ENCODE measurements at regions not wholly inside any gene's neighbourhood (a gene's known extent, or its start where the extent isn't known, plus 50 kb on each side); places are given as distances from the start of the nearest gene placed in this dataset.
"Not testable (repeated sequence)": the region's sequence is repeated elsewhere in the genome, so short reads cannot be mapped to it uniquely, and the experiment has no call there.

GRCh38 chr2:199216253-199216652 lies 241.5 kb downstream of the SATB2 start:
- DNase-seq = no peak

GRCh38 chr2:199207011-199207410 lies 250.7 kb downstream of the SATB2 start:
- DNase-seq = no peak

- DNase-seq = no peak
Observed at GRCh38 chr2:199206536-199206935, 251.2 kb downstream of the SATB2 start.

DNA sequence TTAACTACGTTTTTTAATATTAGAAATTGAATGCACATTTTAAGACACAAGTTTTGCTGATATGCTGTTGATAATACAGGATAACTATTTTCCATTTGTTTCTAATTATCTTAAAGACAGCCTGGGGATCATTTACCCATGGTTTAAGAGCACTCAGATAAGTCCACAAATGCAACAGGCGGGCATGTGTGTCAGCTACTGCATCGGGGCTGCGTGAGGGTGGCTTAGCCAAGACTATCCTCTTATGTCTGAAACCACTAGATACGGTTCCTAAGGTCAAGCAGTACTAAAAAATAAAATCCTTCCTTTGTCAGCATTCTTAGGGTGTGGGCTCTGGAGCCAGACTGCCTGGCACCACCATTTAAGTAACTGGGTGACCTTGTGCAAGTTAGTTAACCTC lies 254.8 kb downstream of the SATB2 start:
- DNase-seq = no peak

DNA sequence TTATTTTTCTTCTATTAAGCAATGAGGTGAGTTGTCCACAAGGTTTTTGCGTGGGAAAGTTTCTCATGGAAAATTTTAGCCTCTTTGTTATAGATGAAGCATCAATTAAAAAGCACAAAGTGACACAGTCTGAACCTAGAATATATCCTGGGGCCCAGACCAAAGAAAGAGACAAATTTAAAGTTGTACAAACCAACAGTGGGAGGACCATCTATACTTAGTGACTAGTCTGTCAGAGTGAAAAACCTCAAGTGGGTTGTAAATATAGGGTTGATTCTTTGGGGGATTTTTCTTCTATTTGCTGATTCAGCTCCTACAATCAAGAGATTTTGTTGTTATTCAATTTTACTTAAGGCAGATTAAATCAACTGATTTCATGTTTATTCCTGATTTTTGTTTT lies 256.2 kb downstream of the SATB2 start:
- no peak for DNase-seq

GRCh38 chr2:199199797-199200196 lies 257.9 kb downstream of the SATB2 start:
- no peak for DNase-seq

DNA sequence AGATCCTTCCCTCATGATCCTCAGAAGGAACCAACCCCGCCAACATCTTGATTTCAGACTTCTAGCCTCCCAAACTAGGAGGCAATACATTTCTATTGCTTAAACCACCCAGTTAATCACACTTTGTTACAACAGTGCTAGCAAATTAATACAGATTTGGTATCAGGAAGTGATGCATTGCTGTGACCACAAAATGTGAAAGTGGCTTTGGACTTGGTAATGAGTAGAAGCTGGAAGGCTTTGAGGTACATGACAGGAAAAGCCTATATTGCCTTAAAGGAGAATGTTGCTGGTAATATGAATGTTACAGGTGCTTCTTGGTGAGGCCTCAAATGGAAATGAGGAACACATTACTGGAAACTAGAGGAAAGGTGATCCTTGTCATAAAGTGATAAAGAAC lies 260.3 kb downstream of the SATB2 start:
- DNase-seq = no peak

GRCh38 chr2:199196686-199197085 lies 261.1 kb downstream of the SATB2 start:
- no peak for DNase-seq

- DNase-seq = no peak
Observed at GRCh38 chr2:199195927-199196502, 261.7 kb downstream of the SATB2 start.

DNA sequence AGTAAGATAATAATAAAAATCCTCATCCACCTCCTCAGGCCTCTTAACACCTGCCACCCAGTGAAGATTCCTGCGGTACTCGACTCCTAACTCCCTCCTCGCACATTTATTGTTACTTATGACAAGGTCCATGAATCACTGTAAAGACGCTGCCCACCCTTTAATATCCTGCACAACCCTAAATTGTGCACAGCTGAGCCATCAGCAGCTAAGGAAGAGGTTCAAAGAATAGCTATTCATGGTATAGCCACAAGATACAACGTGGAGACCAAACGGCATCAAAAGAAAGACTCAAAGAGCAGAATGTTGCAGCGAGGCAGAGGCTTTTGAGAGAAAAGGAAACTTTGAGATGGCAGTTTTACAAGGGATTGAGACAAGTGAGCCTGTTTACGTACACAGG lies 266.3 kb downstream of the SATB2 start:
- no peak for DNase-seq

GRCh38 chr2:199189229-199189628 lies 268.5 kb downstream of the SATB2 start:
- DNase-seq = no peak

GRCh38 chr2:199186301-199186751 lies 271.4 kb downstream of the SATB2 start:
- DNase-seq = no peak

- not testable (repeated sequence) for DNase-seq
Observed at GRCh38 chr2:199185174-199185573, 272.6 kb downstream of the SATB2 start.

- no peak for DNase-seq
Observed at GRCh38 chr2:199163613-199164458, 293.9 kb downstream of the SATB2 start.

GRCh38 chr2:199160677-199161465 lies 296.9 kb downstream of the SATB2 start:
- no peak for DNase-seq

DNA sequence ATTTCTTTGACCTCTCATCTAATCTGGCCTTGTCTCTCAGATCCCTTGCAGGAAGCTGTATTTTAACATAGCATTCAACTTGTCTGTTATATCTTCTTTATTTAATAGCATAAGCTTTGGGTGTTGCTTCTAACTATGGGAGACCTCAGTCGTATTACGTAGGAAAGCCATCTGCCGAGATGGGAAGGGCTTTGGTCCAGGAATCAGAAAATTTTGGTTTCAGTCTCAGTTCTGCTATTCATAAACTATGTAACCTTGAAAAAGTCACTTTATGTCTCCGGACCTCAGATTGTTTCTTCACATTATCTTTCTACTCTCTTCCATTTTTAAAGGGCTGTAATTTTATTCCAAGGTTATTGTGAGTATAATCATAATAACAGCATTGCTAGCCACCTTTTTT lies 297.7 kb downstream of the SATB2 start:
- no peak for DNase-seq

GRCh38 chr2:199148076-199148845 lies 309.5 kb downstream of the SATB2 start:
- no peak for DNase-seq

GRCh38 chr2:199147216-199147615 lies 310.5 kb downstream of the SATB2 start:
- DNase-seq = no peak

DNA sequence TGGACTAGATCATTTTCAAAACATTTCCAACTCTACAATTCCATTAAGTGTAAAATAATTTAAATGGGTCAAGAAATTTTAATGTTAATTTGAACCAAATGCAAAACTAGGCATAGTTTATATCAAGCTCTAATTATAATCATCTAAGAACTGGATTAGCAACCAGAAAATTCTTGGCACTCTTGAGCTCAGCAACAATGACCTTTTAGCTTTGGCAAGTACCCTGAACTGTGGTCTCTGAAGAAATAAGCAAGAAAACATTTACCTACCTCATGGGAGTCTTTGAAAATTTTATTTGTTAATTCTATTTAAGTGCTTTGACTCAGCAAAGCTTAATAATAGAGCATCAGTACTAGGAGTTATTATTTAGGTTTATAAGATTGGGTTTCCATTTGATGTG lies 313.2 kb downstream of the SATB2 start:
- DNase-seq = no peak

- no peak for DNase-seq
Observed at GRCh38 chr2:199144036-199144435, 313.7 kb downstream of the SATB2 start.

- no peak for DNase-seq
Observed at GRCh38 chr2:199136681-199137080, 321.1 kb downstream of the SATB2 start.

- no peak for DNase-seq
Observed at GRCh38 chr2:199136242-199136641, 321.5 kb downstream of the SATB2 start.

- no peak for DNase-seq
Observed at GRCh38 chr2:199131876-199132275, 325.9 kb downstream of the SATB2 start.
